GM23248 (cell line): ENCODE measurements at regions not wholly inside any gene's neighbourhood (a gene's known extent, or its start where the extent isn't known, plus 50 kb on each side); places are given as distances from the start of the nearest gene placed in this dataset.

Experiments
- EZH2 ChIP-seq: fragments of 200-600 bp; sonication (generic); IDR thresholded peaks from 2 replicates; pipeline ENCODE4 v1.6.1; 2018; ENCODE audit warnings: antibody characterized with exemption, mild to moderate bottlenecking; ENCODE audit not compliant: insufficient read depth, poor library complexity, severe bottlenecking
- EZH2phosphoT487 ChIP-seq: fragments of 200-600 bp; sonication (generic); IDR thresholded peaks from 2 replicates; pipeline ENCODE4 v1.6.1; 2018; ENCODE audit warnings: antibody characterized with exemption, moderate library complexity, mild to moderate bottlenecking, low read depth; ENCODE audit not compliant: insufficient read depth

GRCh38 chr4:104751468-104751867 is 256.8 kb upstream of the CXXC4 start:
- TF ChIP-seq EZH2phosphoT487 (no peak), EZH2 (no peak)
